ENCODE measurements at regions not wholly inside any gene's neighbourhood (a gene's known extent, or its start where the extent isn't known, plus 50 kb on each side); places are given as distances from the start of the nearest gene placed in this dataset.

- TF ChIP-seq EZH2 (IDR thresholded peaks at IDR 0.05; ENCODE audit: borderline replicate concordance, insufficient read depth, low read depth, low read length, poor library complexity, severe bottlenecking) (no peak), CTCF (IDR thresholded peaks at IDR 0.05) (peak; percentile 86)
- no peak overlapping the region for H3K4me3 Mint-ChIP-seq
- Histone ChIP-seq H3K4me3 (ENCODE audit: control extremely low read depth in 1 of 5, extremely low read depth in 1 of 5, insufficient read depth in 1 of 5, low read depth in 2 of 5, low read length in 4 of 5) (no peak overlapping the region), H3K79me2 (ENCODE audit: control insufficient read depth, insufficient read depth, low read length) (no peaks in the 10 kb centered on the region), H3K27me3 (replicated peaks in 1 of 4; ENCODE audit: control extremely low read depth in 1 of 4, control insufficient read depth in 3 of 4, insufficient read depth in 4 of 4, low read length in 3 of 4) (peaks cover 0 to 14% (median 5%) of the 10 kb centered on the region in 4 experiments), H4K20me1 (ENCODE audit: control insufficient read depth, insufficient read depth, low read length, poor library complexity, severe bottlenecking) (no peaks in the 10 kb centered on the region), H3K9ac (ENCODE audit: low read length) (no peak overlapping the region), H3K27ac (ENCODE audit: low read length in 2 of 2) (no peak overlapping the region), H3K36me3 (replicated peaks in 1 of 2; ENCODE audit: control extremely low read depth in 1 of 2, control insufficient read depth in 1 of 2, extremely low read depth in 1 of 2, insufficient read depth in 2 of 2, low read length in 1 of 2) (no peaks in the 10 kb centered on the region), H3K9me3 (ENCODE audit: control extremely low read depth in 1 of 3, control insufficient read depth in 2 of 3, insufficient read depth in 1 of 3, low read length in 2 of 3) (peaks cover 3 to 20% (median 10%) of the 10 kb centered on the region in 3 donors), H3K4me2 (replicated peaks; ENCODE audit: low read depth, low read length, poor library complexity, severe bottlenecking) (peak overlapping the region; percentile 37), H3K4me1 (ENCODE audit: control insufficient read depth in 2 of 2, insufficient read depth in 2 of 2, low read length in 2 of 2) (peaks cover 11 to 25% of the 10 kb centered on the region in 2 donors), H2AFZ (ENCODE audit: insufficient read depth, low read depth, low read length, poor library complexity, severe bottlenecking) (peak overlapping the region; percentile 51)
- peaks cover 23% of the 10 kb centered on the region for H3K4me1 Mint-ChIP-seq
- intact Hi-C loops (cut with micrococcal nuclease), result loop anchor here (1.0 to 5.0 kb wide), 11 partner anchors 15 to 288 kb away; partner anchors contain the start of gene KLF13
- CTCF ChIA-PET, result interaction anchor here (0.7 to 6.3 kb wide), 65 partner anchors 9 to 826 kb away, joined by 3 to 326 read pairs (median 5); partner anchors contain the start of gene KLF13
- DNase-seq (peak; percentile 85), ATAC-seq (ENCODE audit: low read depth) (peak; percentile 69)
- peak overlapping the region; percentile 15 for H3K27ac Mint-ChIP-seq
- POLR2A ChIA-PET, result interaction anchor here (0.5 to 3.0 kb wide), 9 partner anchors 49 to 274 kb away, joined by 3 to 14 read pairs (median 6); partner anchors contain the start of gene KLF13
- 25% methylated on average over 5 of the region's 7 CpGs for WGBS (ENCODE audit: insufficient coverage)
- H3K27me3 Mint-ChIP-seq, result peaks cover 9% of the 10 kb centered on the region
- H3K9me3 Mint-ChIP-seq (ENCODE audit: insufficient read depth), result peaks cover 7% of the 10 kb centered on the region
These were observed 162.0 kb downstream of the KLF13 start for GRCh38 chr15:31488437-31489204.

- Mint-ChIP-seq H3K4me1 (peaks cover 20% of the 10 kb centered on the region), H3K27me3 (peaks cover 7% of the 10 kb centered on the region), H3K9me3 (ENCODE audit: insufficient read depth) (peaks cover 10% of the 10 kb centered on the region), H3K4me3 (no peak overlapping the region), H3K27ac (no peak overlapping the region)
- Histone ChIP-seq H2AFZ (ENCODE audit: insufficient read depth, low read depth, low read length, poor library complexity, severe bottlenecking) (no peak overlapping the region), H3K36me3 (replicated peaks in 1 of 2; ENCODE audit: control extremely low read depth in 1 of 2, control insufficient read depth in 1 of 2, extremely low read depth in 1 of 2, insufficient read depth in 2 of 2, low read length in 1 of 2) (no peaks in the 10 kb centered on the region), H3K4me1 (ENCODE audit: control insufficient read depth in 2 of 2, insufficient read depth in 2 of 2, low read length in 2 of 2) (peaks cover 11 to 25% of the 10 kb centered on the region in 2 donors), H3K79me2 (ENCODE audit: control insufficient read depth, insufficient read depth, low read length) (no peaks in the 10 kb centered on the region), H4K20me1 (ENCODE audit: control insufficient read depth, insufficient read depth, low read length, poor library complexity, severe bottlenecking) (no peaks in the 10 kb centered on the region), H3K9ac (ENCODE audit: low read length) (no peak overlapping the region), H3K4me3 (ENCODE audit: control extremely low read depth in 1 of 5, extremely low read depth in 1 of 5, insufficient read depth in 1 of 5, low read depth in 2 of 5, low read length in 4 of 5) (no peak overlapping the region), H3K9me3 (ENCODE audit: control extremely low read depth in 1 of 3, control insufficient read depth in 2 of 3, insufficient read depth in 1 of 3, low read length in 2 of 3) (peaks cover 3 to 19% (median 10%) of the 10 kb centered on the region in 3 donors), H3K4me2 (replicated peaks; ENCODE audit: low read depth, low read length, poor library complexity, severe bottlenecking) (no peak overlapping the region), H3K27me3 (replicated peaks in 1 of 4; ENCODE audit: control extremely low read depth in 1 of 4, control insufficient read depth in 3 of 4, insufficient read depth in 4 of 4, low read length in 3 of 4) (peaks cover 0 to 10% (median 4%) of the 10 kb centered on the region in 4 experiments), H3K27ac (ENCODE audit: low read length in 2 of 2) (no peak overlapping the region)
- CTCF ChIA-PET, result interaction anchor here (0.8 to 6.3 kb wide), 58 partner anchors 10 to 827 kb away, joined by 3 to 326 read pairs (median 5); partner anchors contain the start of gene KLF13
- no peak for DNase-seq
- WGBS (ENCODE audit: insufficient coverage), result no CpG with 5 or more reads among the region's 2 CpGs
- POLR2A ChIA-PET, result interaction anchor here (0.5 to 3.0 kb wide), 4 partner anchors 50 to 274 kb away, joined by 3 to 14 read pairs (median 8); partner anchors contain the start of gene KLF13
- ATAC-seq (ENCODE audit: low read depth), result no peak
- no peak for TF ChIP-seq CTCF (IDR thresholded peaks at IDR 0.05)
- no peak for TF ChIP-seq EZH2 (IDR thresholded peaks at IDR 0.05; ENCODE audit: borderline replicate concordance, insufficient read depth, low read depth, low read length, poor library complexity, severe bottlenecking)
- intact Hi-C loops (cut with micrococcal nuclease), result loop anchor here (2.0 to 5.0 kb wide), 4 partner anchors 96 to 227 kb away; no protein-coding TSS in a partner anchor
These were observed 162.6 kb downstream of the KLF13 start for GRCh38 chr15:31489281-31489680.

Measured in B cell (primary cell).